AG09309 (cell line): ENCODE measurements at regions not wholly inside any gene's neighbourhood (a gene's known extent, or its start where the extent isn't known, plus 50 kb on each side); places are given as distances from the start of the nearest gene placed in this dataset.

Experiments used
- DNase-seq: peaks from one replicate; pipeline ENCODE4 v3.0.0-alpha.2; 2010; ENCODE audit warnings: low read depth
- H3K4me3 ChIP-seq: 2 replicates; pipeline ENCODE4 v1.5.1; 2011; ENCODE audit warnings: mild to moderate bottlenecking, low read depth, low read length, moderate library complexity; ENCODE audit not compliant: control insufficient read depth
- TF ChIP-seq, protein P1 (sequence below): IDR thresholded peaks from 2 replicates; pipeline ENCODE4 v1.5.1; 2011; ENCODE audit warnings: mild to moderate bottlenecking, low read depth, low read length, inconsistent platforms; ENCODE audit not compliant: insufficient read depth, control insufficient read depth; ENCODE audit errors: missing control alignments

DNA sequence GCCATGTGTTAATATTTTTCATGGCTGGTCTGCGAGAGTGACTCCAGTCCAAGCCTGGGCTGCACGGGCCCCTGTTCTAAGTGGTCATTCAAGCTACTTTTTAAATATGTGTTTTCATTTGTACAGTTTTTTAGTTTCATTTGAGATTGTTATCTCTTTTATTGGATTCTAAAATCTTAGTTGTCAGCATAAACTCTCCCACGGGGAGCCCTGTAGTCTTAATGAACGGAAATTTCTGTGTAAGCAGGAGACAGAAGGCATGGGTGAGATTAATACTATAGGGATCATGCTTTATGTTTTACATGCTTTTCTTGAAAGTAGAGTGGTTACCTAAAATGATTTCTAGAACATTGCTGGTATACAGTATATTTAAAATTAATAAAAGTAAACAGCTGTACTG, 373.1 kb upstream of the SLCO3A1 start:
- no peak for DNase-seq
- TF ChIP-seq, protein P1, sequence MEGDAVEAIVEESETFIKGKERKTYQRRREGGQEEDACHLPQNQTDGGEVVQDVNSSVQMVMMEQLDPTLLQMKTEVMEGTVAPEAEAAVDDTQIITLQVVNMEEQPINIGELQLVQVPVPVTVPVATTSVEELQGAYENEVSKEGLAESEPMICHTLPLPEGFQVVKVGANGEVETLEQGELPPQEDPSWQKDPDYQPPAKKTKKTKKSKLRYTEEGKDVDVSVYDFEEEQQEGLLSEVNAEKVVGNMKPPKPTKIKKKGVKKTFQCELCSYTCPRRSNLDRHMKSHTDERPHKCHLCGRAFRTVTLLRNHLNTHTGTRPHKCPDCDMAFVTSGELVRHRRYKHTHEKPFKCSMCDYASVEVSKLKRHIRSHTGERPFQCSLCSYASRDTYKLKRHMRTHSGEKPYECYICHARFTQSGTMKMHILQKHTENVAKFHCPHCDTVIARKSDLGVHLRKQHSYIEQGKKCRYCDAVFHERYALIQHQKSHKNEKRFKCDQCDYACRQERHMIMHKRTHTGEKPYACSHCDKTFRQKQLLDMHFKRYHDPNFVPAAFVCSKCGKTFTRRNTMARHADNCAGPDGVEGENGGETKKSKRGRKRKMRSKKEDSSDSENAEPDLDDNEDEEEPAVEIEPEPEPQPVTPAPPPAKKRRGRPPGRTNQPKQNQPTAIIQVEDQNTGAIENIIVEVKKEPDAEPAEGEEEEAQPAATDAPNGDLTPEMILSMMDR, result no peak
- no peak overlapping the region for H3K4me3 ChIP-seq

DNA sequence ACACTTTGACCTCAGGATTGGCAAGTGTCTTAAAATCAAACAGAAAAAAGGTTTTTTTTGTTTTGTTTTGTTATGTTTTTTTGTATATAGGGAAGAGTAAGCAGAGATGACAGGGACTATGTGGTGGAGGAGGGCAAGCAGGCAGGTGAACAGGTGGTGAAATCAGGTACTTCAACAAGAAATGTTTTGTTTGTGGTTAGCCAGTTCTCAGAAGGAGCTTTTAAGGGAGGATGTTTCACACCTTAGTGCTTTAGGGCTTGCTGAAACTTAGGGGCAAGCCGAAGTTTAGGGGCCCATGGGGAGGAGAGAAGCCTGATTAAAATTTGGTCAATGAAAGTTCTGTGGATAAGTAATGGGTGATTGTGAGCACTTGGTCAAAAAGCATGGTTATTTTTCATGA, 370.7 kb upstream of the SLCO3A1 start:
- H3K4me3 ChIP-seq, result no peak overlapping the region
- TF ChIP-seq, protein P1, result no peak
- DNase-seq, result no peak

DNA sequence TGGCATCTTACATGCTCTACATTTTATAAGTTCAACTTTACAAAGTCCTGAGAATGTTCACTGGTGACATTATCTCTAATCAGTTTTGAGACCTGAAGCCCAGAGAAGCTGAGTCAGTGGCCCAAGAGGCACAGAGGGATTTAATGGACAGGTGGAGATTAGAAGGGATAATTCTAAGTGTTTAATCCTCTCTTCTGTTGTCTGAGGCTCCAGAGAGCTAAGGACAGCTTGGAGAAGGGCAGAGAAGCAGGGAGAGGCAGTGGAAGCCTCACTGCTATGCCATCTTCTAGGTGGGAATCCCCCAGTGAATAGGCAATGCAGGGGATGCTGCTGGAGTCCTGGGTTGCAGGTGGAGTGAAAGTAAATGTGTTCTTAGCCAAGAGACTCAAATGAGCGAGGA, 369.4 kb upstream of the SLCO3A1 start:
- TF ChIP-seq, protein P1, result no peak
- no peak for DNase-seq
- H3K4me3 ChIP-seq, result no peak overlapping the region

DNA sequence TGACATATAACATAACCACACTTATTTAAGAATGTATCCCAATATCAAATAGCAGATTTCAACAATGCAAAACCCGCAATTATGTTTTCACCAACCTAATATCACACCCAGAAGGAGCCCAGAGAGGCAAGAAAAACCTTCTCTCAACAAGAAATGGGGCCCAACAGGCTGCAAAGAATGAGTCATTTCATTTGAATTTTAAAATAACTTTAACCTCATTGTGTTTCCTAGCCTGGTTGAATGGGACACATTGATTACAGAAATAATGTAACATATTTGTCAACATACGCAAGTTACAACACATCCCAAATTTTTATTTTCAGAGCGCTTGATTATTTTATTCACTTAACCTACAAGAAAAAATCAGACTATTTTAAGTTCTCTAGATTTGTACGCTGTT, 365.1 kb upstream of the SLCO3A1 start:
- DNase-seq, result no peak
- no peak overlapping the region for H3K4me3 ChIP-seq
- TF ChIP-seq, protein P1, result no peak

DNA sequence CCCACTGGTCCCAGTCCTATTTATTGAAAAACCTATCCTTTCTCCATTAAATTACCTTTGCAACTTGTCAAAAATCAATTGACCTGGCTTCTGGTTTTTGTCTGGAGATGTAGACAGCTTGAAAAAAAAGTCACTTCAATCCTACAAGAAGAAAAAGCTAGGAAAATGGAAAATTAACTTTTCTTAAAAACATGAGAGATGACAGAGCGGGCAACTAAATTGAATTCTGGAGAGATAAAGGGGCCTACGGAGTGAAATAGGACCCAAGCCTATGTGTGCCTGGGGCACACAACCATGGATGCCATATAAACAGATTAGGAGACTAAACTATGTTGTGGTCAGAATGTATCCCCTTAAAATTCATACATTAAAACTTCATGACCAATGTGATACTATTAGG, 363.3 kb upstream of the SLCO3A1 start:
- TF ChIP-seq, protein P1, result no peak
- DNase-seq, result no peak
- no peak overlapping the region for H3K4me3 ChIP-seq

DNA sequence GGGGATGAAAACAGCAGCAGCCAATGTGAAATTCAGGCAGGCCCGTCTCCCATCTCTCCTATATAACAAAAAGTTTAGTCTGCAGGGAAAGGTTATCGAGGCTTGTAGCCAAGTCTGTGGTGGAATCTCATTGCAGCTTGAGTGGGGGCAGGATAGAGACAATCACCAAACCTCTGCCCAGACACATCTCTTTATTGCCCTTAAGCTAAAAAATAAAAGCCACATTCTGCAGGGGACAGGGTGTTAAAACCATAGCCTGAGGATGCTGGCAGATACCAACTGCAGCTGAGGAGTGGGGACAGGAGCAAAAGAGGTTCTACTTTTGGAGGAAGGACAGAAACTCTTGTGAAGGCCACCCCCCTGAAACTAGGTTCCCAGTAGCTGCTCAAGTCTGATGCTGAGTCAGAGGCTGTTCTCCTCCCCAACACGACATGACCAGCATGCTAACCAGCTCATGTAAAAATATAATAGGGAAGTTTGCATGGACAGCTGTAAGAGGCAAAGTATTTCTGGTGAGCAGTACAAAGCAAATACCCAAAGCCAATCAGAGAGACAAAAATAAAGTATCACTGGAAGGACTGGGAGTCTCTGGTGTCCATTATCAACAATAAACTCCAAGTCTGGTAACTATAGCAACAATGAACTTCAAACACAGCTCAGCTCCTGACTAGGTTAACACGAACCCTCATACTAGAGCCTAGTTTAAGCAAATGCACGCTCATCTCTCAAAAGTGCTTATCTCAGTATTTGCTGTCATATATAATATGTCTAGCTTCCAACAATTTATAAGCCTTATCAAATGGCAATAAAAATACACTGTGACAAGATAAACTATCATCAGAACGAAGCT, 362.2 kb upstream of the SLCO3A1 start:
- TF ChIP-seq, protein P1, result no peak
- DNase-seq, result no peak
- no peak overlapping the region for H3K4me3 ChIP-seq
